MG63 (cell line): ENCODE measurements at regions not wholly inside any gene's neighbourhood (a gene's known extent, or its start where the extent isn't known, plus 50 kb on each side); places are given as distances from the start of the nearest gene placed in this dataset.

ENCODE experiments used
- DNase-seq: peaks from one replicate; pipeline ENCODE4 v3.0.0-alpha.2; 2020
- H3K27me3 ChIP-seq: fragments of 250-450 bp; sonication (Bioruptor Pico); 2 replicates; pipeline ENCODE4 v1.5.1; 2020; ENCODE audit warnings: mild to moderate bottlenecking, moderate library complexity
- H3K36me3 ChIP-seq: fragments of 250-450 bp; sonication (Bioruptor Pico); 2 replicates; pipeline ENCODE4 v1.5.1; 2020; ENCODE audit warnings: mild to moderate bottlenecking, moderate library complexity
- H3K4me3 ChIP-seq: fragments of 250-450 bp; sonication (Bioruptor Pico); 2 replicates; pipeline ENCODE4 v1.5.1; 2020; ENCODE audit warnings: mild to moderate bottlenecking, moderate library complexity
- H3K9me3 ChIP-seq: fragments of 250-450 bp; sonication (Bioruptor Pico); 2 replicates; pipeline ENCODE4 v1.5.1; 2020; ENCODE audit warnings: mild to moderate bottlenecking, moderate library complexity

DNA sequence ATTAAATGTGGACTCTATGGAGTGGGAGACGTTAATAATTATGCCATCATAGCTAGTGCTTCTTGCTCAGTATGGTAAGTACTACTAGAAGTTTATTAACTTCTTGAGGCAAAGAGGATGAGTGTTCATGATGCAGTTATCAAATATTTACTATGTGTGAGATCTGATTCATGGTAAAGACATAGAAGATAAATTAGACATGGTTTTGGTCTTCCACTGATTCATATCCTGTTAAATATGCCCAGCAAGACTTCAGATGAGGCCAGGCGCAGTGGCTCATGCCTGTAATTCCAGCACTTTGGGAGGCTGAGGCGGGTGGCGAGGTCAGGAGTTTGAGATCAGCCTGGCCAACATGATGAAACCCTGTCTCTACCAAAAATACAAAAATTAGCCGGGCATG lies 547.1 kb upstream of the ANKRD30A start:
- Histone ChIP-seq H3K4me3 (no peak overlapping the region), H3K27me3 (no peaks in the 10 kb centered on the region), H3K9me3 (no peaks in the 10 kb centered on the region; the same call in 1 of the 2 replicates), H3K36me3 (no peaks in the 10 kb centered on the region)
- peak; percentile 83 for DNase-seq

GRCh38 chr10:36577126-36577525 lies 548.3 kb upstream of the ANKRD30A start:
- no peak for DNase-seq
- Histone ChIP-seq H3K4me3 (no peak overlapping the region), H3K27me3 (no peaks in the 10 kb centered on the region), H3K9me3 (no peaks in the 10 kb centered on the region; the same call in 1 of the 2 replicates), H3K36me3 (no peaks in the 10 kb centered on the region)

- Histone ChIP-seq H3K4me3 (no peak overlapping the region), H3K9me3 (no peaks in the 10 kb centered on the region; the same call in 1 of the 2 replicates), H3K36me3 (no peaks in the 10 kb centered on the region), H3K27me3 (no peaks in the 10 kb centered on the region)
- no peak for DNase-seq
Measured at GRCh38 chr10:36574207-36574606, 551.2 kb upstream of the ANKRD30A start.

DNA sequence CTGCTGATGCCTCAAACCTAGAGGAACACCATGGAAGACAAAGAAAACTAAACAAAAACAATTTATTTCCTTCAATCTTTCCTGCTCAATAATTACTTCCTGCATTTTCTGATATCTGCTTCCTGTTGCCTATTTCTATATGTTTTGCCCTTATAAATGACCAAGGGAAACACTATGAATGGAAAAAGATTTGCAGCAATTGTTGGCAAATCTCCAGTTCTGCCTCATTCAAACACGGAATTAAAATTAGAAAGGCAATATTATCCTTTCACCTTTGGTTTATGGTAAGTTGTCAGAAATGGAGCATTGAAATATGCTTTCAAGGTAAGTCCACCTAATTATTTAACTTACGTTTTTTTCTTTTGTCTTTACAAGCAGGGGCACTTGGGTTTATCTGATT lies 552.2 kb upstream of the ANKRD30A start:
- Histone ChIP-seq H3K9me3 (no peaks in the 10 kb centered on the region; the same call in 1 of the 2 replicates), H3K27me3 (no peaks in the 10 kb centered on the region), H3K4me3 (no peak overlapping the region), H3K36me3 (no peaks in the 10 kb centered on the region)
- no peak for DNase-seq

- no peak for DNase-seq
- Histone ChIP-seq H3K9me3 (no peaks in the 10 kb centered on the region), H3K4me3 (no peak overlapping the region), H3K36me3 (no peaks in the 10 kb centered on the region), H3K27me3 (no peaks in the 10 kb centered on the region)
Measured at GRCh38 chr10:36564433-36564832, 561.0 kb upstream of the ANKRD30A start.

DNA sequence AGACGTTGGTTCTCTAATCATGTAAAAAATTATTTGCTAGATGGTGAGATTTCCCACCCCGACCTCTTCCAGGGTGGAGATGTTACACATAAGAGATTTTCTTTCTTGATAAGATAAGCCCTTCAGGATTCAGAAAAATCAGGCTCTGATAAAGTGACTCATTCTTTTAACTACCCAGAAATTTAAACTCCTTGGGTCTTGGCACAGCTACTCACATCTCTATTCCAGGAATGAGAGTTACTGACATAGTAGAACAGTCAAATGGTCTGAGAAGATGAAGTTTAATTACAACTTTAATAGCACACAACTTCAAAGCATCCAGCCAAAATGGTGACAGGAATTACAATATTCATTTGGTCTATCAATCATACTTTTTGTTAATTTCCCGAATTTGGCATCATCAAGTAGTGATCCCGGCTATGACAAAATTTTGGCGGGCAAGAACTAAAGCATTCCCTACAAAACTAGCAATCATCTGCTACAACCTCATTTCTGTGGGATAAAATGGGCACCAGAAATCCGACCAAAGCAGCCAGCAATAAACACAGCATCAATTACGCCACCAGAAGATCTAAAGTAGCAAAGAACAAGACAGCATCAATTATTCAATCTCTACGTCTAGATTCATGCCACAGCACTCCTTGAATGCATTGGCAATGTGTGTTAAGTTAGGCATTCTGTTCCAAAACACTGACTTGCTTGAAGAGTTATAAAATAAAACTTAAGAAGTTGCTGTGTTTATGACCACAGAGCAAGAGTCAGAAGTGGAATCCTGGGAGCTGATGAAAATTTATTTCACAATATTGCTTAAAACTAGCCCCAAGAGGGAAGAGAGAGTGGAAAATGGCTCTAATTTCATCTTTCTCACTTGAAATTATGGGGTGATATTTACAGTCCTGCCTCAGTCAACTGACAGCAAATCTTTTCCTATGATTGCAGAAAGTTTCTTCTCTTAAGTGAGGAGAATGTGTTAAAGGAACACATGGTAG lies 565.7 kb upstream of the ANKRD30A start:
- H3K27me3 ChIP-seq = no peaks in the 10 kb centered on the region
- DNase-seq = no peak
- no peaks in the 10 kb centered on the region for H3K9me3 ChIP-seq
- no peaks in the 10 kb centered on the region for H3K36me3 ChIP-seq
- no peak overlapping the region for H3K4me3 ChIP-seq

GRCh38 chr10:36556468-36556867 lies 568.9 kb upstream of the ANKRD30A start:
- H3K36me3 ChIP-seq = no peaks in the 10 kb centered on the region
- H3K4me3 ChIP-seq = no peak overlapping the region
- no peaks in the 10 kb centered on the region for H3K9me3 ChIP-seq
- no peak for DNase-seq
- no peaks in the 10 kb centered on the region for H3K27me3 ChIP-seq

DNA sequence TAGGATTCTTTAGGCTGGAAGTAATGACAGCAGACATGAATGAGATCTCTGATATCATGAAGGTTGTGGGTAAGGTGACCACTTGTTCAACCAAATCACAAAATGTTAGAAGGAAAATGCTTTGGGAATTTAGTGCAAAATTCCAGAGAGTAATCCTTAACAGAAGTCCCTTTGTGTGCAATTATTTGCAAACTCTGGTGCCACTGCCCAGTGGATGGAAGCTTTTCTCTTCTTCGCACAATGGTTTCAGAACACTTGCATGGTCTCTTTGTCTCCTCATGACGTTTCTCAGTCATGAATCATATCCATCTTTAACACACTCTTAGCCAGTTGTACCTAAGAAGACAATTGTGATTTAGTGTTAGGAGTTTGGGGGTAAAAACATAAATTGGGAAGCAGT lies 570.4 kb upstream of the ANKRD30A start:
- no peaks in the 10 kb centered on the region for H3K27me3 ChIP-seq
- H3K4me3 ChIP-seq = no peak overlapping the region
- no peaks in the 10 kb centered on the region for H3K9me3 ChIP-seq
- no peak for DNase-seq
- H3K36me3 ChIP-seq = no peaks in the 10 kb centered on the region

- no peaks in the 10 kb centered on the region for H3K9me3 ChIP-seq
- no peak overlapping the region for H3K4me3 ChIP-seq
- no peaks in the 10 kb centered on the region for H3K27me3 ChIP-seq
- no peaks in the 10 kb centered on the region for H3K36me3 ChIP-seq
- no peak for DNase-seq
Measured at GRCh38 chr10:36547965-36548364, 577.4 kb upstream of the ANKRD30A start.

- H3K4me3 ChIP-seq = no peak overlapping the region
- DNase-seq = no peak
- H3K36me3 ChIP-seq = no peaks in the 10 kb centered on the region
- H3K27me3 ChIP-seq = no peaks in the 10 kb centered on the region
- no peaks in the 10 kb centered on the region; the same call in 1 of the 2 replicates for H3K9me3 ChIP-seq
Measured at GRCh38 chr10:36542493-36542892, 582.9 kb upstream of the ANKRD30A start.

DNA sequence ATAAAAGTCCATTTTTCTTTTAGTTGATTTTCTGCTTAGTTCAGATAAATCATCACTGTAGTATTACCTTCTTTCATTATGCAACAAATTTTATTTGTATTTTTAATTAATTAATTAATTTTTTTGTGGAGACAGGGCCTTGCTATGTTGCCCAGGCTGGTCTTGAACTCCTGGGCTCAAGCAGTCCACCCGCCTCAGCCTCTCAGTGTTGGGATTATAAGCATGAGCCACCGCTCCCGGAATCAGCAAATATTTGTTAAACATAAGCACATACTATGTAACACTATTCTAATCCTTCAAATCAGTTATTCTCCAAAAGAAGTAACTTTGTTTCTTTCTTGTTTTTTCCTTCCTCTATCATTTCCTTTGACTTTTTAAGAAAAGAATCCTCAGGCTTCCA lies 584.8 kb upstream of the ANKRD30A start:
- Histone ChIP-seq H3K9me3 (no peaks in the 10 kb centered on the region; the same call in 1 of the 2 replicates), H3K4me3 (no peak overlapping the region), H3K36me3 (no peaks in the 10 kb centered on the region), H3K27me3 (no peaks in the 10 kb centered on the region)
- no peak for DNase-seq

DNA sequence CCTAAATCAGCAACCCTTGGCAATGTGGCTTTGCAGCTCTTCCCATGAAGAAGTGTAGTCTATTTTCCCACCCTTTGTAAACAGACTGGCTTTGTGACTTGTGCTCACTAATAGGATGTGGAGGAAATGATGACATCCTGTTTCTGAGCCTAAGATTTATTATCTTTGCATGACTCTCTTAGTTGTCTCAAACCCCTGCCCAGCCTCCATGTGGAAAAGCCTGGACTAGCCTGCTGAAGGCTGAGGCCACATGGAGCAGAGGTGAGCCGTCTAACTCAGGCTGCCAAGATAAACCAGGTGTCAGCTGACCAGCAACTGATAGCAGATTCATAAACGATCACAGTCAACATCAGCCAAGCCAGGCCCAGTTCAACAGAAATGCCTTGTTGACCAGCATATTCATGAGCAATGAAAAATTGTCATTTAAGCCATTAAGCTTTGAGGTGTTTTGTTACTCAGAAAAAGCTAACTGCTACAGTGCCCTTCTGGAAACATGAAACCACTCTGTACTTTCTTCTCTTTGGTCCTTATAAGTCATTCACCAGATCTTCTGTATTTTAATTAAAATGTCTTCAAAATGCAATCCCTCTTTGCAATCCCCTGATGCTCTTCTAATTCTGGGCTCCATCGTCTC lies 586.3 kb upstream of the ANKRD30A start:
- no peak overlapping the region for H3K4me3 ChIP-seq
- DNase-seq = peak; percentile 38
- no peaks in the 10 kb centered on the region for H3K27me3 ChIP-seq
- no peaks in the 10 kb centered on the region for H3K36me3 ChIP-seq
- H3K9me3 ChIP-seq = no peaks in the 10 kb centered on the region; the same call in 1 of the 2 replicates

DNA sequence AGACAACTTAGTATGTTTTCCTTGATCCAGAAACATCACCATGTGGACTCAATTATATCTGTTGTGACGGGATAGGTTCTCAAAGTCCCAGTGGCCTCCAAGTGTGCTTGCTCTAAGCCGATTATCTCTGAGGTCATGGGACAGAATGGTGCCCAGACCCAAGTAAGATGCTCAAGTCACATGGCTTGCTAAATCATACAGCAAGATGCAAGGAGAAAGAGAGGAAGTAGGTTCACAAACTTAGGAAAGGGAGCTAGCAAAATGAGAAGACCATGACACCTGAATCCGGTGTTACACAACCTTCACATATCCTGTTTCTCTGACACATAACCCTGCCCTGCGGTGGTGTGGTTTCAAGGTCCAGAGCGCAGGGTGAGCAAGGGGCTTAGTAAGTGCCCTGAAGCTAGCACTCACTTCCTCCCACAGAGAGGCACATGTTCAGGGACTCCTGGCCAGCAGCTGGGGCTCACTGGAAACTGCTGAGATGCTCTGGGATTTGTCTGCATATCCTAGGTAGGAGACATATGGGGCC lies 590.9 kb upstream of the ANKRD30A start:
- no peaks in the 10 kb centered on the region for H3K36me3 ChIP-seq
- no peaks in the 10 kb centered on the region for H3K27me3 ChIP-seq
- DNase-seq = peak; percentile 80
- H3K9me3 ChIP-seq = peaks cover 7% of the 10 kb centered on the region
- H3K4me3 ChIP-seq = no peak overlapping the region

- no peak for DNase-seq
- H3K27me3 ChIP-seq = no peaks in the 10 kb centered on the region
- peaks cover 13% of the 10 kb centered on the region for H3K9me3 ChIP-seq
- H3K36me3 ChIP-seq = no peaks in the 10 kb centered on the region
- no peak overlapping the region for H3K4me3 ChIP-seq
Measured at GRCh38 chr10:36533861-36534260, 591.5 kb upstream of the ANKRD30A start.

DNA sequence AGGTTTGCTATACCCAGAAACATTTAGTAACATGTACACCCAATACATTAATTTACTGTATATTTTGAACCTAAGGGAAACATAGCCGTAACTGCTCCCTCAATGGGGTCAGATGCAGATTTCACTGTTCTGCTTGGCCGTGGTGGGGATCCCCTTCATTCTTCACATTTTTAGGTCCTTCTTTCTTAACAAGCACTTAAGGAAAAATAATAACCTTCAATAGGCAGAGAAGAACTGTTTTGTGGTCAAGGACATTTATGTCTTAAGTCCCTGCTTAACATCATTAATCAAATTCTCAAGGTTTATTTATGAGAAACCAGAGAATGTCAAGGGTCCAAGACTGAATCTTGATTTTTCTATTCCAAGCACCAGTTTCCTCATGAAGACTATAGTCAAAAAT lies 592.1 kb upstream of the ANKRD30A start:
- Histone ChIP-seq H3K36me3 (no peaks in the 10 kb centered on the region), H3K4me3 (no peak overlapping the region), H3K27me3 (no peaks in the 10 kb centered on the region), H3K9me3 (peaks cover 13% of the 10 kb centered on the region)
- DNase-seq = no peak

DNA sequence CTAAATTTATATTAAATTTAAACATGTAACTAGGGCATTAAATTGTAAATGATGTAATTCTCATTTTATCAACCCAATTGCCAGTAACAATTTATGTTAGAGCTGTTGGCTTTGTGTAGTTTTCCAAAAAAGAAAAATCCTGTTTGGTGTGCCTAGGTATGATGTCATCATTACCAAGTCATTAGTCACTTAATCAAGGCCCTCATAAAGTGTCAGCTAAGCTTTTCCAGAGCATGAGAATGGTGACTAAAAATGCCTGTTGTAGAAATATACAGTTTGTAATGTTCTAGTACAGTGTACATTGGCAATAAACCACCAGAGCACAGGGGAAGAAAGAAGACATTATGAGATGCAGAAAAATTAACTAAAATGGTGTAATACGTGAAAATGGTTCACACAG lies 593.8 kb upstream of the ANKRD30A start:
- no peak for DNase-seq
- Histone ChIP-seq H3K9me3 (peaks cover 13% of the 10 kb centered on the region), H3K36me3 (no peaks in the 10 kb centered on the region), H3K4me3 (no peak overlapping the region), H3K27me3 (no peaks in the 10 kb centered on the region)

- Histone ChIP-seq H3K4me3 (no peak overlapping the region), H3K36me3 (no peaks in the 10 kb centered on the region), H3K9me3 (peaks cover 10% of the 10 kb centered on the region), H3K27me3 (no peaks in the 10 kb centered on the region)
- DNase-seq = no peak
Measured at GRCh38 chr10:36526033-36526432, 599.4 kb upstream of the ANKRD30A start.
